ENCODE measurements at regions not wholly inside any gene's neighbourhood (a gene's known extent, or its start where the extent isn't known, plus 50 kb on each side); places are given as distances from the start of the nearest gene placed in this dataset.

DNA sequence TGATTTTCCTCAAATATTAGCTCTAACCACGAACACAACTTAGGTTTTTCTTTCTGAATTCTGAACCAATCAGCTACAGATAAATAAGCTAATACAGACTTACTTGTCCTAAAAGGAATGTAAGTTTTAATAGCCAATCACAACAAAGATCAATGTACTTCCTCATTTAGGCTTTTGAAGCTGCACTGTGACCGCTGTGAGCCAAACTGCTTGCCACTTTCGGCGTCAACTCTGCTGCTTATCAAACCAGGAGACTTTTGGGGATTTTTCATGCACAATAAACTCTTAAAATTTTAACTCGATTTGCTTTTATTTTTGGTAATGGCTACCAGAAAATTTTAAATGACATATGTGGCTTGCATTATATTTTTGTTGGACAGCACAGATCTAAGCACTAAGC, 92.5 kb downstream of the TMPRSS5 start:
- TF ChIP-seq, protein P1, sequence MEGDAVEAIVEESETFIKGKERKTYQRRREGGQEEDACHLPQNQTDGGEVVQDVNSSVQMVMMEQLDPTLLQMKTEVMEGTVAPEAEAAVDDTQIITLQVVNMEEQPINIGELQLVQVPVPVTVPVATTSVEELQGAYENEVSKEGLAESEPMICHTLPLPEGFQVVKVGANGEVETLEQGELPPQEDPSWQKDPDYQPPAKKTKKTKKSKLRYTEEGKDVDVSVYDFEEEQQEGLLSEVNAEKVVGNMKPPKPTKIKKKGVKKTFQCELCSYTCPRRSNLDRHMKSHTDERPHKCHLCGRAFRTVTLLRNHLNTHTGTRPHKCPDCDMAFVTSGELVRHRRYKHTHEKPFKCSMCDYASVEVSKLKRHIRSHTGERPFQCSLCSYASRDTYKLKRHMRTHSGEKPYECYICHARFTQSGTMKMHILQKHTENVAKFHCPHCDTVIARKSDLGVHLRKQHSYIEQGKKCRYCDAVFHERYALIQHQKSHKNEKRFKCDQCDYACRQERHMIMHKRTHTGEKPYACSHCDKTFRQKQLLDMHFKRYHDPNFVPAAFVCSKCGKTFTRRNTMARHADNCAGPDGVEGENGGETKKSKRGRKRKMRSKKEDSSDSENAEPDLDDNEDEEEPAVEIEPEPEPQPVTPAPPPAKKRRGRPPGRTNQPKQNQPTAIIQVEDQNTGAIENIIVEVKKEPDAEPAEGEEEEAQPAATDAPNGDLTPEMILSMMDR (IDR thresholded peaks at IDR 0.05 in 2 of 3, conservative IDR thresholded peaks at IDR 0.05 in 1 of 3; ENCODE audit: control insufficient read depth in 2 of 3, extremely low read depth in 1 of 3, insufficient read depth in 1 of 3, low read depth in 3 of 3, low read length in 3 of 3), result no peak
- TF ChIP-seq CEBPB (IDR thresholded peaks at IDR 0.05; ENCODE audit: borderline replicate concordance in 1 of 2, low read depth in 2 of 2, low read length in 2 of 2) (no peak), TBL1XR1 (IDR thresholded peaks at IDR 0.05; ENCODE audit: low read depth, low read length) (no peak), POLR2A (IDR thresholded peaks at IDR 0.05; ENCODE audit: low read depth, low read length) (no peak), HDAC2 (IDR thresholded peaks at IDR 0.05) (no peak), EGR1 (IDR thresholded peaks at IDR 0.05; ENCODE audit: borderline replicate concordance in 1 of 2, low read depth in 2 of 2, low read length in 2 of 2) (no peak), EZH2 (IDR thresholded peaks at IDR 0.05; ENCODE audit: borderline replicate concordance, control insufficient read depth, low read depth, low read length) (no peak), ZBED1 (IDR thresholded peaks at IDR 0.05; ENCODE audit: borderline replicate concordance) (no peak), GABPA (IDR thresholded peaks at IDR 0.05; ENCODE audit: low read depth) (no peak)
- TF ChIP-seq, protein P2, sequence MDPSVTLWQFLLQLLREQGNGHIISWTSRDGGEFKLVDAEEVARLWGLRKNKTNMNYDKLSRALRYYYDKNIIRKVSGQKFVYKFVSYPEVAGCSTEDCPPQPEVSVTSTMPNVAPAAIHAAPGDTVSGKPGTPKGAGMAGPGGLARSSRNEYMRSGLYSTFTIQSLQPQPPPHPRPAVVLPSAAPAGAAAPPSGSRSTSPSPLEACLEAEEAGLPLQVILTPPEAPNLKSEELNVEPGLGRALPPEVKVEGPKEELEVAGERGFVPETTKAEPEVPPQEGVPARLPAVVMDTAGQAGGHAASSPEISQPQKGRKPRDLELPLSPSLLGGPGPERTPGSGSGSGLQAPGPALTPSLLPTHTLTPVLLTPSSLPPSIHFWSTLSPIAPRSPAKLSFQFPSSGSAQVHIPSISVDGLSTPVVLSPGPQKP (IDR thresholded peaks at IDR 0.05; ENCODE audit: low read depth, low read length), result no peak
